C4-2B (cell line): ENCODE measurements at regions not wholly inside any gene's neighbourhood (a gene's known extent, or its start where the extent isn't known, plus 50 kb on each side); places are given as distances from the start of the nearest gene placed in this dataset.
"Not testable (repeated sequence)": the region's sequence is repeated elsewhere in the genome, so short reads cannot be mapped to it uniquely, and the experiment has no call there.

Experiments
- H3K27ac ChIP-seq: fragments of 450-650 bp; 2 replicates; pipeline ENCODE4 v1.5.1; 2017
- ZFX ChIP-seq: fragments of 450-650 bp; IDR thresholded peaks from 2 replicates; pipeline ENCODE4 v1.6.1; 2017
- TF ChIP-seq, protein P1 (sequence below): fragments of 450-650 bp; conservative IDR thresholded peaks from 2 replicates; pipeline ENCODE4 v1.5.1; 2017; ENCODE audit warnings: mild to moderate bottlenecking

DNA sequence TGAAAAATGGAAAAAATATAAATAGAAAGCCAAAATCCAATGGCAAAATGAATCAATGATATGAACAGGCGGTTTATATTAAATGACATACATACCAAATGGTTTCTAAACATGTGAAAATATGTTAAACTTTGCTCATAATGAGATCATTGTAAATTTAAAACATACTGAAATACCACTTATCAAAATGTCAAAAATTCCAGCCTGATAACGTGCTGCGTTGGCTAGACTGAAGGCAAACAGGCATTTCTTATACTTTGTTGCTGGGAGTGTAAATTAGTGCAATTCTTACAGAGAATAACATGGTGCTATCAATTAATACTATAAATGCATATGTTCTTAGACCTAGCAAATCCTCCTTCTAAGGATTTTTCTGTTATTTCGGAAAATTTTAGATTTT, 225.8 kb upstream of the FAM3C start:
- TF ChIP-seq, protein P1, sequence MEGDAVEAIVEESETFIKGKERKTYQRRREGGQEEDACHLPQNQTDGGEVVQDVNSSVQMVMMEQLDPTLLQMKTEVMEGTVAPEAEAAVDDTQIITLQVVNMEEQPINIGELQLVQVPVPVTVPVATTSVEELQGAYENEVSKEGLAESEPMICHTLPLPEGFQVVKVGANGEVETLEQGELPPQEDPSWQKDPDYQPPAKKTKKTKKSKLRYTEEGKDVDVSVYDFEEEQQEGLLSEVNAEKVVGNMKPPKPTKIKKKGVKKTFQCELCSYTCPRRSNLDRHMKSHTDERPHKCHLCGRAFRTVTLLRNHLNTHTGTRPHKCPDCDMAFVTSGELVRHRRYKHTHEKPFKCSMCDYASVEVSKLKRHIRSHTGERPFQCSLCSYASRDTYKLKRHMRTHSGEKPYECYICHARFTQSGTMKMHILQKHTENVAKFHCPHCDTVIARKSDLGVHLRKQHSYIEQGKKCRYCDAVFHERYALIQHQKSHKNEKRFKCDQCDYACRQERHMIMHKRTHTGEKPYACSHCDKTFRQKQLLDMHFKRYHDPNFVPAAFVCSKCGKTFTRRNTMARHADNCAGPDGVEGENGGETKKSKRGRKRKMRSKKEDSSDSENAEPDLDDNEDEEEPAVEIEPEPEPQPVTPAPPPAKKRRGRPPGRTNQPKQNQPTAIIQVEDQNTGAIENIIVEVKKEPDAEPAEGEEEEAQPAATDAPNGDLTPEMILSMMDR = no peak
- no peak for TF ChIP-seq ZFX
- H3K27ac ChIP-seq = no peak overlapping the region

DNA sequence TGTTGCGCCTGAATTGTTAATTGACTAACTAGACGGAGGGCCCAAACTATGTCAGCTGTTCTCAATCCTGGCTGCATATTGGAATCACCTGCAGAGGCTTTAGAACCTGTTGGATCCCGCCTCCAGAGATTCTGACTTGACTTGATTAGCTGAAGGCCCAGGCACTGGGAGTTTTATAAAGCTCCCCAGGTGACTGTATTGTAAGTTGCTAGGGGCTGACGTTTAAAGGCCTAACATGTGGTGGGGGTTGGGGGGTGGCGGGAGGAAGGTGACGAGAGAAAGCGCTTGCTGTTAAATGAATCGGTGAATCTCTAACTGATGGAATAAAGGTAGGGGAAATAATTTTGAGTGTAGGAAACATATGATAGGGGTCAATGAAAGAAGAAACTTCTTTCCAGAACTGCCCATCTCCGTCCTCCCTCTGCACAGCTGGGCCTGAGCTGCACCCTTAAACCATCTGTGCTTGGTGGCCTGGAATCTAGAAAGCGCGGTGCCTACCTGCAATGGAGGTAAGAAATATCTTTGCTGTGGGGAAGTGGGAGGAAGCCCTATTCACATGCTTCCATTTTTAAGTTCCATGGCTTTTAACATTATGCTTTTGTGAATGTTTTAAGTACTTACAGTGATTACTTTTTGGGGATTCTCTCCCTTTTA, 225.0 kb upstream of the FAM3C start:
- no peak overlapping the region for H3K27ac ChIP-seq
- TF ChIP-seq ZFX = no peak
- TF ChIP-seq, protein P1 = no peak

DNA sequence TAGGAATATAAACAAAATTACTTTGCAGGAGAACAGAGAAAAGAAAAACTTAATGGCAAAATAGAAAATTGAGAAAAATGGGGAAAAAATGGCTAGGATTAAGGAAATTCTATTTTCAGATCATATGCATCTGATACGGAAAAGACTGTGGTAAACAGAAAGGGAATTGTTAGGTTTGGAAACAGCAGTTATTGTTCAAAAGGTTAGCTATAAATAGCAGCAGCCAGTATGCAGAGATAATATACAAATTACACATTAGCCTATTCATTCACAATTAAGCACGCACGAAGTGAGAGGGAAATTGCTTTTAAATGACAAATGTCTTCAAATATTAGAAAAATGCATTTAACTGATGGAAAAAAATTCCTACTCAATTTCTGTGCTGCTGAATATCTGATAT, 224.1 kb upstream of the FAM3C start:
- no peak overlapping the region for H3K27ac ChIP-seq
- TF ChIP-seq ZFX = no peak
- TF ChIP-seq, protein P1 = no peak

DNA sequence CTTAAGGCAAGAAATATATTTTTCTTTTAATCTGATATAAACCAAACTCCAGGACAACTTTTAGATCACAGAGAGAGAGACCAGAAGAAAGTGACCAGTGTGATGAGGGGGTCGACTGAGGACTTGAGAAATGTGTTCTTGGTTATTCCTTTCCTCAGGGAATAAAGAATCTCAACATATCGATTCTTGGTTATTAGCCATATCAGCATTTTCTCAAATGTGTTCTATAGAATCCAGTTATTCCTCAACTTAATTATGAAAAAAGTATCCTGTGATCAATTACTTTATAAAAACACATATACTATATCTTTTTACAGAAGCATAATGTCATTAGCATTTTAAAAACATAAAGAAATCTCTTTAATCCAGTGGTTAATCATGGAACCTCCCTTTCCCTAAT, 222.1 kb upstream of the FAM3C start:
- H3K27ac ChIP-seq = no peak overlapping the region
- TF ChIP-seq, protein P1 = no peak
- no peak for TF ChIP-seq ZFX

DNA sequence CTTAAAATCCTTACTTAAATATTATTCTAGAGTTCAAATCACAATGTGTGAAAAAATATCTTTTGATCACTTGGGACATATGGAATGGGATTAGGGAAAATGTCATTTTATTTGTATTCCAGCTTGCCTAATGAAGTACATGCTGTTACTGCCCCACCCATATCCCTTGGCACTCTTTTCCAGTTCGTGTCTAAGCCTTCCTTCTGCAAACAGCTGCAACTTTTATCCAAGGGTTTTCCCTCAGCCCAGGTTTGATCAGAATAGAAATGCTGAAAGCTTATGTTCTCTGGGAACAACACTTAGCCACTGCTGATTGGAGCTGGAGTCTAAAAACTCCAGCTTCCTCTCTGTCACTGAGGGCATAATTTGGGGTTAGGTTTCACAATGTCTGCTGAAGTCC, 214.1 kb upstream of the FAM3C start:
- no peak for TF ChIP-seq ZFX
- TF ChIP-seq, protein P1 = no peak
- peak overlapping the region; percentile 47; the same call in 1 of the 2 replicates for H3K27ac ChIP-seq

DNA sequence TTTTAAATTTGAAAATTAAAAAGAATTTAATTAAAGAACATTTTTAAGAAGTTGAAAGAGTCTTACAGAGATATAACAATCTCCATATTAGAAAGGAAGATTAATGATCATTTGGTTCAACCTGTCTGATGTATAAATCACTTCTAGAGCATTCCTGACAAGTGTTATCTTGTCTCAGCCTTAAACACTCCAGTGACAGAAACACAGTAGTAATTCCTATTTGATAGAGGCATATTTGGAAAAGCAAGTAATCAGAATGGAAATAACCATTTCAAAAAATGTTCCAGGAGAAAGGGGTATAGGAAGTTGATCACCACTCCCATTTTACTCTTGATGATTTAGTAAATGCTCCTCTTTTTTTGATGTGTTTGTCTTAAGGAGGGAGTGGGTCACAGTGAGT, 213.1 kb upstream of the FAM3C start:
- TF ChIP-seq ZFX = no peak
- TF ChIP-seq, protein P1 = no peak
- H3K27ac ChIP-seq = no peak overlapping the region; the same call in 1 of the 2 replicates

DNA sequence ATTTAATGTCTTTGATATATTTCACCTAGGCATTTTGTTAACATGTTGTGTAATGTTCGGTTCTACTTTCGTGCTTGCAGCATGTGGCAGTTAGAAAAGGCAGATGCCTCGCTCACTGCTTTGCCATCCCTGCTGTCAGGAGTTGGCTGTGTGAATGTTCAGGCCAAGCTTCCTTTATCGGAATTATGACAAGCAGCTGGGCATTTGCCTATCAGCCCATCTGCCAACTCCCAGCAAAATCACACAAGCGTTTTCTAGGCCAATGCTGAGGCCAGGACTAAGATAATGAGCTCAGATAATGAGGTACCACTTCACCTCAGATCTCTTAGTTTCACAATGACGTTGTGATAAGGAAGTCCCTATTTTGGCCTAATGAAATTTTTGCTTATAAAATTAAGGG, 212.7 kb upstream of the FAM3C start:
- TF ChIP-seq, protein P1 = no peak
- no peak for TF ChIP-seq ZFX
- H3K27ac ChIP-seq = no peak overlapping the region

DNA sequence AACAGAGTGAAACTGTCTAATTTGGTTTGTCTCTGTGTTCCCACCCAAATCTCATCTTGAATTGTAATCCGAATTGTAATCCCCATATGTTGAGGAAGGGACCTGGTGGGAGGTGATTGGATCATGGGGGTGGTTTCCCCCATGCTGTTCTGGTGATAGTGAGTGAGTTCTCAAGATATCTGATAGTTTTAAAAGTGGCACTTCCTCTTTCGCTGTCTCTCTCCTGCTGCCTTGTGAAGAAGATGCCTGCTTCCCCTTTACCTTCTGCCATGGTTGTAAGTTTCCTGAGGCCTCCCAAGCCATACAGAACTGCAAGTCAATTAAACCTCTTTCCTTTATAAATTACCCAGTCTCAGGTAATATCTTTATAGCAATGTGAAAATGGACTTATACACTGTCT, 212.1 kb upstream of the FAM3C start:
- not testable (repeated sequence) for H3K27ac ChIP-seq
